Kidney (tissue), 13 donors: ENCODE measurements at regions not wholly inside any gene's neighbourhood (a gene's known extent, or its start where the extent isn't known, plus 50 kb on each side); places are given as distances from the start of the nearest gene placed in this dataset.

Experiments used
- DNase-seq, 5 donors: peaks; one replicate each; pipeline ENCODE4 v3.0.0-alpha.2; 2013 to 2020
- FAIRE-seq: peaks from 2 replicates; lab custom pipeline; 2012; peaks lifted over from hg19 to GRCh38; lab: Jason Lieb, UNC
- H3K27ac ChIP-seq, 2 donors: one replicate each; pipeline ENCODE4 v1.7.0; 2013; ENCODE audit warnings: low read depth in 2 of 2, low read length in 2 of 2, inconsistent platforms in 1 of 2
- H3K27me3 ChIP-seq: one replicate; pipeline ENCODE4 v1.7.1; 2013; ENCODE audit warnings: low read length, inconsistent platforms; ENCODE audit not compliant: control insufficient read depth, insufficient read depth
- H3K36me3 ChIP-seq, 3 donors: one replicate each; pipeline versions ENCODE4 v1.7.0 to v1.7.1; 2013; ENCODE audit warnings: low read length in 3 of 3, control low read depth in 1 of 3, inconsistent platforms in 1 of 3; ENCODE audit not compliant: insufficient read depth in 3 of 3, control insufficient read depth in 2 of 3
- H3K4me1 ChIP-seq, 3 donors: one replicate each; pipeline versions ENCODE4 v1.7.0 to v1.7.1; 2013; ENCODE audit warnings: low read length in 3 of 3, inconsistent platforms in 1 of 3, low read depth in 1 of 3; ENCODE audit not compliant: control insufficient read depth in 2 of 3, insufficient read depth in 2 of 3
- H3K4me3 ChIP-seq, 3 donors: one replicate each; pipeline versions ENCODE4 v1.7.0 to v1.8.1; 2013; ENCODE audit warnings: low read length in 3 of 3, control low read depth in 1 of 3, inconsistent platforms in 1 of 3
- H3K9ac ChIP-seq, 3 donors: one replicate each; pipeline versions ENCODE4 v1.7.0 to v1.7.1; 2013; ENCODE audit warnings: low read length in 3 of 3, control low read depth in 1 of 3, inconsistent platforms in 1 of 3
- H3K9me3 ChIP-seq, 3 donors: one replicate each; pipeline versions ENCODE4 v1.7.0 to v1.7.1; 2013; ENCODE audit warnings: low read length in 3 of 3, control low read depth in 1 of 3, inconsistent platforms in 1 of 3; ENCODE audit not compliant: control insufficient read depth in 2 of 3, insufficient read depth in 1 of 3
- intact Hi-C: fragments of 100-400 bp; cut with DNase I; formaldehyde crosslinking; loops from one replicate; pipeline ENCODE4 v1.11.1; 2022
- TF ChIP-seq, protein P1 (sequence below): IDR thresholded peaks from 3 replicates; pipeline ENCODE4 v1.5.1; 2012; ENCODE audit warnings: mild to moderate bottlenecking, moderate library complexity, borderline replicate concordance; ENCODE audit not compliant: insufficient read depth; ENCODE audit errors: extremely low read depth
- donor health status: control.
- donor health status: control.
- donor health status: control.
- donor health status: control.
- donor health status: control.
- donor health status: DM: yes; HTN: yes; CAD: no.
- donor health status: Normal renal cell carcinoma (clear cell type).

DNA sequence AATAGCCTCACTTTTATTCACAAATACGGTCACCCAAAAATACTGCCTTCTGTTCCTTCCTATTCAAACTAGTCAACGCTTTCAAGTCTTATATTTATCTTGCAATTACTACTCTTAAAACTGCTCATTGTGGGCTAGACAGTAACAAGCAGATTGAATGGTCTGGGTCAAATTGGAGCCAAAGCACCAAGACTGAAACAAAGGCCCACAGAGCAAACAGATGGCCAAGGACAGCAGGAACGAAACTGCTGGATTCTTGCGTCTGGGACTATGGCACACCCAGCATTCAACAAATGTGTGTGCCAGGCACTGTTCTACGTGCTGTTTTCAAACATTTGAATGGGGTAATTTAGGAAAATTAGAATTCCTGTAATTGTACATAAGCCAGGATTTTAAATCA, 250.1 kb upstream of the PSMD7 start:
- no peak for FAIRE-seq

DNA sequence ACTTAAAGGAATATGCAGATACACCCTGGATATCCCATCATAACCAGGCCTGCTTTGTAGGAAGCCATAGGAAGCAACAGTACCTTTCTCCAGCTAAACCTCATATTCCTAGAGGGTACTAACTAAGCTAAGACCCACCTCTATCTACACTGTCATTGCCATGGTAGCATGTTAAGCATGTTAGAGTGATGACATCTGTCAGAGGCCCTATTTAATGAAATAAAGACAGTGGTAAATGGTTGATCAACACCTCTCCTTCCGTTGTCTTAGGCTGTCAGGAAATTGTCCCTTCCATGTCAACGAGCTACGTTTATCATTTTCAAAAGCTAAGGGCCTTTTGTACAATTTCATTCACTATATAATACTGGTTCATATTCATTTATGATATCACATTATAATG, 251.1 kb upstream of the PSMD7 start:
- Histone ChIP-seq H3K4me1 (no peaks in the 10 kb centered on the region), H3K4me3 (no peak overlapping the region), H3K36me3 (no peaks in the 10 kb centered on the region), H3K27ac (no peak overlapping the region), H3K27me3 (no peaks in the 10 kb centered on the region), H3K9me3 (no peaks in the 10 kb centered on the region), H3K9ac (no peak overlapping the region)
- FAIRE-seq (no peak), DNase-seq (no peak)
- TF ChIP-seq, protein P1, sequence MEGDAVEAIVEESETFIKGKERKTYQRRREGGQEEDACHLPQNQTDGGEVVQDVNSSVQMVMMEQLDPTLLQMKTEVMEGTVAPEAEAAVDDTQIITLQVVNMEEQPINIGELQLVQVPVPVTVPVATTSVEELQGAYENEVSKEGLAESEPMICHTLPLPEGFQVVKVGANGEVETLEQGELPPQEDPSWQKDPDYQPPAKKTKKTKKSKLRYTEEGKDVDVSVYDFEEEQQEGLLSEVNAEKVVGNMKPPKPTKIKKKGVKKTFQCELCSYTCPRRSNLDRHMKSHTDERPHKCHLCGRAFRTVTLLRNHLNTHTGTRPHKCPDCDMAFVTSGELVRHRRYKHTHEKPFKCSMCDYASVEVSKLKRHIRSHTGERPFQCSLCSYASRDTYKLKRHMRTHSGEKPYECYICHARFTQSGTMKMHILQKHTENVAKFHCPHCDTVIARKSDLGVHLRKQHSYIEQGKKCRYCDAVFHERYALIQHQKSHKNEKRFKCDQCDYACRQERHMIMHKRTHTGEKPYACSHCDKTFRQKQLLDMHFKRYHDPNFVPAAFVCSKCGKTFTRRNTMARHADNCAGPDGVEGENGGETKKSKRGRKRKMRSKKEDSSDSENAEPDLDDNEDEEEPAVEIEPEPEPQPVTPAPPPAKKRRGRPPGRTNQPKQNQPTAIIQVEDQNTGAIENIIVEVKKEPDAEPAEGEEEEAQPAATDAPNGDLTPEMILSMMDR, result no peak
- intact Hi-C loops, result no loop called here

More for the DNA sequence above, 250.1 kb upstream of the PSMD7 start:
- TF ChIP-seq, protein P1, result no peak
- no peak overlapping the region for H3K9ac ChIP-seq
- no peak for DNase-seq
- no peak overlapping the region for H3K4me3 ChIP-seq
- no peaks in the 10 kb centered on the region for H3K27me3 ChIP-seq
- no peaks in the 10 kb centered on the region for H3K4me1 ChIP-seq
- H3K36me3 ChIP-seq, result no peaks in the 10 kb centered on the region
- no peaks in the 10 kb centered on the region for H3K9me3 ChIP-seq
- no peak overlapping the region for H3K27ac ChIP-seq
- intact Hi-C loops, result no loop called here

DNA sequence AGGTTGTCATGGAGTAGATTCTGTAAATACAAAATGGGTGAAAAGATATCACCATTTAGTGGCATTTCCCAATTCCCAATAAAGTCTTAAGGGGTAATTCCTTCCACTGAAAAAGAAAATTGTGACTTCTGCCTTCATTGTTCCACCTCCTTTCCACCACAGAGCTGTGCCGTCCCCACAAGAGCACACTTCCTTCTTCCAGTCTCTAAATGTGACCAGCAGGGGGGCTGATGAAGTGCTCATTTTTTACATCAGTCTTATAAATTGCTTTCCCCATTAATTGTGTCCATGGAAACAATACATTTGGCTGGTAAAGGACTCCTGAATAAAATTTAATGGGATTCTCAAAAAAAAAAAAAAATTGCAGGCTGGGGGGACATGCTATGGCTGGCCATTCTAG, 260.8 kb upstream of the PSMD7 start:
- Histone ChIP-seq H3K4me3 (no peak overlapping the region), H3K9ac (no peak overlapping the region), H3K4me1 (no peaks in the 10 kb centered on the region), H3K27me3 (no peaks in the 10 kb centered on the region), H3K9me3 (no peaks in the 10 kb centered on the region), H3K27ac (no peak overlapping the region), H3K36me3 (no peaks in the 10 kb centered on the region)
- TF ChIP-seq, protein P1, result no peak
- FAIRE-seq (no peak), DNase-seq (peak in 1 of 5 donors; percentile 34)
- intact Hi-C loops, result no loop called here

DNA sequence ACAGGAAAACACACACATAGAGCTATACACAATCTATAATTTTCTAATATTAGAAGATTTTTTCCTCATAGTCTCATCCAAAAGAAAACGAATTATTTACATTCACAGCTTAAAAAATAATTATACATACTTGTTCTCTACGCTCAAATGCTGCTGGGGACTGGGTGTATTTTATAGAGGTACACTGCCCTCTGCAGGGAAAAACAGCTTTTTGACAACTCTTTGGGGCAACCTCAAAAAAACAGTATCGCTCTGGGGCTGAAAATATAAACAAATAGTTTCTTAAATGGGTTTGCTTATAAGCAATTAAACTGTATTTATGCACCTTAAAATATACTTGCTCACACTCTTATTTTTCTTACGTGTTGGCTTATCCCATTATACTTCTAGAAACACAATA, 261.8 kb upstream of the PSMD7 start:
- DNase-seq (peak in 3 of 5 donors; percentile 28 to 58 (median 49)), FAIRE-seq (no peak)
- Histone ChIP-seq H3K9ac (no peak overlapping the region), H3K4me1 (no peaks in the 10 kb centered on the region), H3K36me3 (no peaks in the 10 kb centered on the region), H3K4me3 (no peak overlapping the region), H3K9me3 (no peaks in the 10 kb centered on the region), H3K27ac (no peak overlapping the region), H3K27me3 (no peaks in the 10 kb centered on the region)
- intact Hi-C loops, result no loop called here
- TF ChIP-seq, protein P1, result no peak
